OCI-LY1 (cell line): ENCODE measurements at regions not wholly inside any gene's neighbourhood (a gene's known extent, or its start where the extent isn't known, plus 50 kb on each side); places are given as distances from the start of the nearest gene placed in this dataset.

Experiments used
- CTCF ChIP-seq: fragments of 200-600 bp; sonication (generic), shearing (Covaris generic); IDR thresholded peaks from 2 replicates; pipeline ENCODE4 v1.5.1; 2017; ENCODE audit warnings: mild to moderate bottlenecking, antibody characterized with exemption, low read length, moderate library complexity, mixed read lengths
- EZH2 ChIP-seq: fragments of 200-600 bp; sonication (generic), shearing (Covaris generic); IDR thresholded peaks from 2 replicates; pipeline ENCODE4 v1.8.0; 2017; ENCODE audit warnings: borderline replicate concordance, mixed run types, mild to moderate bottlenecking, antibody characterized with exemption, low read length, moderate library complexity, mixed read lengths

GRCh38 chr11:95337175-95337957, 106.4 kb upstream of the SESN3 start:
- TF ChIP-seq CTCF (no peak), EZH2 (no peak)
